ENCODE measurements at regions not wholly inside any gene's neighbourhood (a gene's known extent, or its start where the extent isn't known, plus 50 kb on each side); places are given as distances from the start of the nearest gene placed in this dataset.

DNA sequence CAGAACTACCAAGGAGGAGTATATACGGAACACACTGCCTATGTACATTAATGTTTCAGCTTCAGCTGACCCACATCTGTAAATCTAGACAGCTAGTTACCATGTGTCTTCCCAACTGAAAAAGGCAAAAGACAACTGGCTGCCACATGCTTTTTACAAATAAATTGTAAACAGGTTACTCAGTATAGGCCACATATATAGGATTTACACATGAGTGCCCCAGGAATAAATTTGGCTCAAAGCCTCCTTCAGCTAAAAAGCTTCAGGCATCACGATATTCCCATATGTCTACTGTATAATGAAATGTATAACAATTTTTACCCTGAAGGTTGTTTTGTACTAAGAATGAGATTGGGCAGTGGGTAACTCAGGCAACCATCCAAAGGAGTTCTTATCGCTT lies 175.9 kb upstream of the BMP4 start:
- DNase-seq = no peak

DNA sequence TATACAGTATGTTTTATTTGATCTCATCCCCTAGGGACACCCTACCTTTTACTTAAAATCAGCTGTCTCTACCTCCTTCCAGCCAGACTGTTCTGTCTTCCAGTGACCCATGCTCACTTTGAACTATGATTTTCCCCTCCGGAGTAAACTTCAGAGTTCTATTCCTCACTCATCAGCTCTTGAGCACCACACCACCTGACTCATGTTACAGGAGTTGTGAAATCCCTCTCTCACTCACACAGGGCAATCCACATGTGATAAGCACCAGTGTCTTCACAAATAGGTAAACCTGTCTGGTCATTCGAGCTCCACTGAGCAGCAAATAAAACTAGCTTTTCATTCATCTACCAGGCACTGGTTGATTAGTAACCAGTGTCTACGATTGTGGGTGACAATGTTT lies 177.3 kb upstream of the BMP4 start:
- no peak for DNase-seq

DNA sequence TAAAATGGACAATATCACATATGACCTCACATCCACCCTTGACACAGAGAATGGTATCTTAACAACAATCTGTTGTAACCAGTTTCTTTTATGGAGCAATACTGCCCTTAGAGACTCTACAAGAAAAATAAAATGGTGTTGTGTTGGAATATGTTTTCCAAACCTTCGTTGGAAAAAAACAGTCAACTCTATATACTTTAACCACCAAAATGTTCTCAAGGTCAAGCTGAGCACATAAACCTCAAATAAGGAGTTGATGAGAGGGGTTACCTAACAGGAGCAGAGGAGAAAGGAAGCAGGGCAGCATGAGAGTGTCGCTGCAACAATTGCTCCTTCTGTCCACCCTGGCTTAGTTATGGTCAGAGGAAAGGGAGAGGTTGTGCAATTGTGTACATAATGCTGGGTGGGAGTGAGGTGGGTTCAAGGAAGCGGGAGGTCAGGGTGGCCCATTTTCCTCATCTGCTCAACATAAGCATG lies 179.2 kb upstream of the BMP4 start:
- no peak for DNase-seq

DNA sequence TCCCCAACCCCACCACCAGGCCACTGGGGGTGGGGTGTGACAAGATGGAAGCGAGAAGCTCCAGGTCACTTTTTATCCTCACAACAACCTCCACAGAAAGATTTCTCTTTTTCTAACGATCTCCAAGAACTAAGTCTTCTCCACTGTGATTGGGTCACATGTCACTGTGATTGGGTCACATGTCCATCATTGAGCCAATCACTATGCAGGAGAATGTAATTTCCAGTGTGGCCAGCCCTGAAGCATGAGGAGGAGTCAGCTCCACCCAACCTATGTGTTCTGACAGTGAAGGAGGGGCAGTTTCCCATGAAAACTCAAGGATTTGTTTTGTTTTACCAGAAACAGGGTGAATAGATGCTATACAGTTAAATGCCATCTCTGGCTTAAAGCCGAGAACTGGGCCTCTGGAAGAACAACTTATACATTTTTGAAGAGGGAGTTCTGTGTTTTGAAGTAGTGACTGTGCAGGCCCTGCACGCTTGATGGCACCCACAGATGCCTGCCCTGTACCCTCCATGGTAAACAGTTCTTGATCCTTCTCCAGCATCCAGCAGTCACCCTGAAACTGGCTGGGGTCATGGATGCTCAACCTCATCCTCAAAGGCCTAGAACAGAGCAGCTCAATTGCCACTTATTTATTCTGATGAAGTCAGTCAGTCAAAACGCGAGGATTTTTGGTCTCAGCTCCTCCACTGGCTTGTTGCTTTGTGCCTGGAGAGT lies 180.4 kb upstream of the BMP4 start:
- no peak for DNase-seq

DNA sequence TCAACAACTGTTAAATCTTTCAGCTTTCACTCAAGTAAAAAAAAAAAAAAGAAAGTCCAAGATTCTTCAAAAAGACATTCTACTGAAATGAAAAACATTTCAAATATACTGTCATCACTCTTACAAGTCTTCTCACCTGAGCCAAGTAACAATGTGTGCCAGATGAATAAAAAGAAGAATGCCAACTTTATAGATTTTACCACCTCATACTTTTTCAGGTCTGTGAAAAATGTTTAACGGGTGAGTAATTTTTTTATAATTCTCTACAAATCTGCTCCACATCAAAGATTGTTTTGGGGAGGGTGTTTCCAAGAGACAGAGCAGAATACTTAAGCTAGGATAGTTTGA lies 181.0 kb upstream of the BMP4 start:
- no peak for DNase-seq

DNA sequence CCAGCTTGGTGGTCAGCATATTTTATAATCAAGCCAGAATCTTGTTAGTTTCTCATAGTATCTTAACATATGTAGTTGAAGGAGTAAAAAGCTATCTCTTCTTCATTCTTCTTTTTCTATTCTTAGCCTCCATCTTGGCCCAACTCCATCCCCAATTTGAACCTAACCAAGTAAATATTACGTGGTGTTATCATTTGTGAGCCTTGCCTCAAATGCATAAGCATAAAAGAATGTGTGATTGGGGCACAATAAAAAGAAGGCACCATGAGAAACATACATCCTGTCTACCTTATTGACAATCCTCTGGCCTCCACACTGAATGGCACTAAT lies 181.4 kb upstream of the BMP4 start:
- DNase-seq = no peak

DNA sequence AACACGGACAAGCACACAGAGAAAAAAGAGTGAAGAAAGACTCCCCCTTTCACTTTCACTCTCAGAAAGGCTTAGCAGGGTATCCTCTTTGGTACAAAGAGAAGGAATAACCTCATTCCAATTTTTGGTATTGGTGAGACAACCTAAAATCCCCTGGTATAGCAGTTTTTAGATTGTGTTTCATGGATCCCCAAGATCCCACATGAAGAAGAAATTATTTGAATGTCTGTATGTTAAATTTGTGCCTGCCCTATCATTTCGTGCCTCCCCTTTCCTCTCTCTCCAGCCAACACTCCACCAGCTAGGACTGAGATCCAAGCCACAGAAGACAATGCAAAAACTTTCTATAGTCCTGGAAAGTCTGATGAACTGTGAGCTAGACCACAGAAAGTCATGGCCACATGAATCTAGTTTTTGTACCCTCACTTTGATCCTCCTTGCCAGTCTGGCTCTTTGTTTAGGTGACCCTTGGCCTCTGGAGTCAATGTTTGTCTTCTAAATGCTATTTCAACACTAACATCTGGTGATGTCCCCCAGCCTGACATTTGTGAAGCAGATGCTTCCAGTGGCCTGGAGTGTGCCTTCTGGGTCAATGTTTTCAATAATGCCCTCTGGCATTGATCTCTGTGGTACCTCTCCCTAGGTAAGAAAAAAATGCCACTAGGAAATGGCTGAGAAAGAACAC lies 181.9 kb upstream of the BMP4 start:
- DNase-seq = no peak

DNA sequence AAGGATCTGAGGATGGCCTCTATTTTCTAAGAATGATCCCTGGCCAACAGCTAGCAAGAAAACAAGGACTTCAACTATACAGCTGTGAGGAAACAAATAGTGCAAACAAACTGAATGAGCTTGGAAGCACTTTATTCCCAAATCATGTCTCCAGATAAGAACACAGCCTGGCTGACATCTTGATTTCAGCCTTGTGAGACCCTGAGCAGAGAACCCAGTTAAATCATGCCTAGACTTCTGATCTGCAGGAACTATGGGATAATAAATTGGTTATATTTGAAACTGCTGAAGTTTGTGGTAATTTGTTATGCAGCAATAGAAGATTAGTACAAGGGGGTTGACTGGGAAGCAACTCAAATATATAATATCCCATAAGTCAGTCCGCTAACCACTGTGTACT lies 183.9 kb upstream of the BMP4 start:
- no peak for DNase-seq

DNA sequence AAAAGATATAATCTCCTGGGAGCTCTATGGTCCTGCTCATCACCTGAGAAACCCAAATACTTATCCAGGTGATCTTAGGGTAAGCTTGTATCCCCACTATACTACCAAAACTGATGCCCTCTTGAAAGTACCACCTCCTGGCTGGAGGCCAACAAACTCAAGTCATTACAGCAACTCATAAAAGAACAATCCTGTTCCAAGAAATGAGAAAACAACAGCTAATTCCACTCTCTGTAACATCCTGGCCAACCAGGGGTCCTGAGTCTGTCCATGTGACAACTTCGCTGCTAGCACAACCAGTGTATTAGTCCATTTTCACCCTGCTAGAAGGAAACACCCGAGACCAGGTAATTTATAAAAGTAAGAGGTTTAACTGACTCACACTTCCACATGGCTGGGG lies 190.0 kb upstream of the BMP4 start:
- DNase-seq = no peak

DNA sequence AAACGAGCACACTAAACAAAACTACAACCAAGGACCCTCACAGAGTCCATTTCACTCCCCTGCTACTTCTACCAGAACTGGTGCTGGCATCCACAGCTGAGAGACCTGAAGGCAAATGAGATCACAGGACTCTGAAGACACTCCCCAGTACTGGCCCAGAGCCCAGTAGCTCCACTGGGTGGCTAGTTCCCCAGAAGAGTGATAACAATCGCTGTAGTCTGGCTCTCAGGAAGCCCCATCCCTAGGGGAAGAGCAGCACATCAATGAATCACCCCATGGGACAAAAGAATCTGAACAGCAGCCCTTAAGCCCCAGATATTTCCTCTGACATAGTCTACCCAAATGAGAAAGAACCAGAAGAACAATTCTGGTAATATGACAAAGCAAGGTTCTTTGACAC lies 190.7 kb upstream of the BMP4 start:
- no peak for DNase-seq

DNA sequence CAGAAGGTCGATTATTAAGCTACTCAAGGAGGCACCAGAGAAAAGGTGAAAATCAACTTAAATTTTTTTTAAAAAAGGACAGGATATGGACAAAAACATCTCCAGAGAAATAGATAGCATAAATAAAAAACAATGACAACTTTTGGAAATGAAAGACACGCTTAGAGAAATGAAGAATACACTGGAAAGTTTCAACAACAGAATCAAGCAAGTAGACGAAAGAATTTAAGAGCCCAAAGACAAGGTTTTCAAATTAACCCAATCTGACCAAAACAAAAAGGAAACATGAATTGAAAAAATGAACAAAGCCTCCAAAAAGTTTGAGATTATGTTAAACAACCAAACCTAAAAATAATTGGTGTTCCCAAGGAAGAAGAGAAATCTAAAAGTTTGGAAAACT lies 191.1 kb upstream of the BMP4 start:
- DNase-seq = no peak

DNA sequence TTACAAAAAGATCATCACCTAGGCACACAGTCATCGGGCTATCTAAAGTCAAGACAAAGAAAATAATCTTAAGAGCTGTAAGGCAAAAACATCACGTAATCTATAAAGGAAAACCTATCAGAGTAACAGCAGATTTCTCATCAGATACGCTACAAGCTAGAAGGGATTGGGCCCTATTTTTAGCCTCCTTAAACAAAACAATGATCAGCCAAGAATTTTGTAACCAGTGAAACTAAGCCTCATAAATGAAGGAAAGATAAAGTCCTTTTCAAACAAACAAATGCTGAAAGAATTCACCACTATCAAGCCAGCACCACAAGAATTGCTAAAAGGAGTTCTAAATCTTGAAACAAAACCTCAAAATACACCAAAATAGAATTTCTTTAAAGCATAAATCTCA lies 191.6 kb upstream of the BMP4 start:
- no peak for DNase-seq

DNA sequence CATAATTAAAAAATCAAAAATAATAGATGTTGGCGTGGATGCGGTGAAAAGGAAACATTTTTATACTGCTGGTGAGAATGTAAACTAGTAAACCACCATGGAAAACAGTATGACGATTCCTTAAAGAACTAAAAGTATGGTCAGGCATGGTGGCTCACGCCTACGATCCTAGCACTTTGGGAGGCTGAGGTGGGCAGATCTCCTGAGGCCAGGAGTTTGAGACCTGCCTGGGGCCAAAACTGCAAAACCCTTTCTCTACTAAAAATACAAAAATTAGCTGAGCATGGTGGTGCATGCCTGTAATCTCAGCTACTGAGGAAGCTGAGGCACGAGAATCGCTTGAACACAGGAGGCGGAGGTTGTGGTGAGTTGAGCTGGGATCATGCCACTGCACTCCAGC lies 195.7 kb upstream of the BMP4 start:
- DNase-seq = no peak

DNA sequence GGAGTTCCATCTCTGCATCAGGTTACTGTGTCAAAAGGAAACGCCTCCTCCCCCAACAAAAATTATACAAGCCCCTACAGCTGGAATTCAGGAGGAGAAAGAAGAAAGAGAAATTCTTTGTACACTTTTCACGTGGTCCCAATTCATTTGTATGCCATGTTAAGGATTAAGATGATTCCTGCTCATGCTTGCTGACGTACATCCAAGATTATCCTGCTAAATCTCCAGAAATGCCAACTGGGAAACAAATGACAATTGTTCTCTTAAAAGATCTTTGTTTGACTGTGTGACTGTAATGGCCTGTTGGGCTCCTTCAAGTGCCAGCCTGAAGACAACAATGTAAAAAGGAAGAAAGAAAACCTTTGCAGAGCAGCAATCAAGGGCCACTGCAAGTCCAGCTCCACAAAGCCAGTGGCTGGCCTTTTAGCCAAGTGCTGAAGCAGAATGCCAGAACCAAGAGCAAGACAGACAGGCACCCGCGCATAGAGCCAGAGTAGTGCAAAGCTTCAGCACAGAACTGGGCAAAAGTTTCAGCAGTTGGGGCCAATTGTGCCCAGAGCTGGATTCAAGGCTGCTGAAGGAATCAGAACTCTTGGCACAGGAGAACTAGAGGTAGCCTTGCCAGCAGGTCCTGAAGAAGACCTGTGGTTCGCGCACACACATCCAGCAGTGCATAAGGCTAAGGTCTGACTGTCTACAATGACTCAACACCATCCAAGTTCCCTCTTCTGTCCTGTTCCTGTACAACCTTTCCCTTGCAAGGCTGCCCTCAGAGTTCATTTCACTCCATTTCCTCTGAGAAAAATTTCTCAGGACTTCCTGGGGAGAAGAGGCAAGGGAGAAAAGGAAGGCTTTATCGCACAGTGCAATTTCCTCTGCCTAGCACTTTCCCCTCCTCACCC lies 209.7 kb upstream of the BMP4 start:
- DNase-seq = no peak

DNA sequence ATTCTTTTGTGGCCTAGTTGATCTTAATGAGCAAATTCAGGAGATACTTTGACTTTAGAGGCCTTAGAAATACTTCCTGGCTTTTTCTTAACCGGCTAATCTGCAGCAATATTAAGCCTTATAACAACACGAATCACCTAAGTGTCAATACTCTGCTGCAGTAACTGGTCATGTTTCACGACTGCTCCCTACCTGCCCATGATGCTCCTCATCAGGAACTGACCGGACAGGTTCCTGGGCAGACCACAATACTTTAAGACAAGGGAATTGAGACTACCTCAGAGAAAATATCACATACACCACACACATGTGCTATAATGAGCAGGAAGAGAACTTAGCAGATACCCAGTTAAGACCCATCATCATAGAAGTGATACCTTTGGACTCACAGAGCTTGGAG lies 211.9 kb upstream of the BMP4 start:
- no peak for DNase-seq

DNA sequence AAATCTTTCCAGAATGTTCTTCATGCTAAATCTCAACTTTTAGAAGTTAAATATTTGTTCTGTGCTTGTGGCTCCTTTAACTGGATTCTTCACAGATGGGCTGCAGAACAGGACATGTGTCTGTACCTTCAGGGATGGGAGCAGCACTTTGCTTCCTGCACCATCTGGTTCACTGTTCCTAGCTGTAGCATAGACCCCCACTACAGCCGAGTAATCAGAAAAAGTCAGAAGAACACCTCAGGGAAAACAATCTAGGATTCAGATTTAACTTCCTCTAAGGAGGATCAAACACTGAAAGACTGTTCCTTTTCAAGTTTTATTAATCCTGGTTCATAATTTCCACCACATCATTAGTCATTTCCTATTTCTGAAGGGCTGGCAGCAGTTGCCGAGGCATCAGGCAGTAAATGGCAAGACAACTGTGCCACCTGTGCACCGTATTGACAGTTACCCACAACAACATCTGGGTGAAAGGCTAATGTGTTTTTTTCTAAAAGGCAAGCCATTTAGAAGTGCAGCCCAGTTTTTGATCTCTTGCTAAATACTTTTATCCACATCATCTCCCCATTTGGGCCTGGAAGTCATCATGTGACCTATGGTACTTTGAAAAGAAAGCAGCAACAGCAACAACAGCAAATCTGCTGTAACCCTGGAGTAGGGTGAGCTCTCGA lies 212.8 kb upstream of the BMP4 start:
- no peak for DNase-seq

DNA sequence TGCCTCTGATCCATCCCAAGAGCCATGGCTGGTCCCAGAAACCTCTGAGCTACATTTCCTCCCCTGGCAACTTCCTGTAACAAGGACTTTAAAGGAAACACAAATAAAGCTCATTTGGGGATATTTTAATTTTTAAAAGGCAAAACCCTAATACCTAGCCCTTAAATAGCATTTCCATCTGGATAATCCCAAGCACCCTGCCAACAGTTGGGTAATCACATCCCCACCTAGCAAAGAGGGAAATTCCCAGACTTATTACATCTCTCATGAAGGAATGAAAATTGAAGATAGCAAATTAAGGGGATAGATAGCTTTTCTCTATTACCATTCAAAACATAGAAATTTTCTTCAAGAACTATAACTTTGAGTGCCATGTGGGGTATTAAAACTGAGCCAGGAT lies 213.7 kb upstream of the BMP4 start:
- DNase-seq = no peak

DNA sequence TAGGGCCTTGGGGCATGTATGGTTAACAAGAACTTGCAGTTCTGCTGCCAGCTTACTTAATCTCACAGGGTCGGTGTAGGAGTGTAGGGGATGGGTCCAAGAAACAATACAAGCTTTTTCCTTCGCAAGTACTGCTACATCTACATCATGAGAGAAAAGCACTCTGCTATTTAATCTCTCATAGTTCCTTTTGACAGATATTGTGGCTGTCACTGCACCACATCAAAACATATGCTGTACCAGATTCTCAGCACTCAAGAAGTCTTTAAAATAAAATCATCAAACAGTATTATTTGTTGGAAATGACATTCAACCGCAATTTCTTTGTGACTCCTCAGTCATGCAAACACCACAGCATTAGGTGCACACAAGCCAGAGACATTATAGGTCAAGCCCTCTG lies 215.5 kb upstream of the BMP4 start:
- DNase-seq = no peak

DNA sequence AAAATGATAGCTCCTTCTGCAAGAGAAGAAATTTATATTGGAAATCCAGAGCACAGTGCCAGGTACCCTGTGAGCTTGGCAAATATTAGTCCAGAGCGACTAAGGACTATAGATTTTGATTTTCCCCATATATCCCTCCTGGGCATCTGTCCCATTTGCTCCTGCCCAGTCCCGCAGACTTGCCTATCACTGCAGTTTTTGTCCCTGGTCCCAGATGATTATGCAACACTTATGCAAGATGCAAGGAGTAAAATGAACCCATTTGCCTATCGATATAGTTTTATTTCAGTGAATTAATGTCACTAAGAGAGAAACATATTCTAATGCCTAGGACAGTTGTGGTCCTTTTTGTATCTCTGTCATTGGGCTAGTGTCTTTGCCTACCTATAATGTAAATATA lies 215.9 kb upstream of the BMP4 start:
- DNase-seq = no peak

DNA sequence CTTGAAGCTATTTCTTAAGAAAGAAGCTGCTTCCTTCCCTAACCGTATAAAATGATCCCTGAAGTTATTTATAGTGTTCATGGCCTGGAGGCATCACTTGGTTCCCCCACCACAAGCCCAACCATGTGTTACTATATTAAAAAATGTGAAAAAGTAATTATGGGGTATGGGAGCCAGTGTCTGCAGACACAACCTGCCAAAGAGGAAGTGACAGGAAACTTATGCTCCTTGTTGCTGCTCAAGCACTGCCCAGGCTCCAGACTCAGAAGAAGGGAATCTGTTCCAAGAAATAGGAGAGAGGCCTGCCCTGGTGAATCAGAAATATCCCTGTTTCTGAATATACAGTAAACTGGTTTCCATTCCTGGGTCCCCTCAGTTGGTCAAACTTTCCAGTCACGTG lies 217.2 kb upstream of the BMP4 start:
- DNase-seq = no peak

DNA sequence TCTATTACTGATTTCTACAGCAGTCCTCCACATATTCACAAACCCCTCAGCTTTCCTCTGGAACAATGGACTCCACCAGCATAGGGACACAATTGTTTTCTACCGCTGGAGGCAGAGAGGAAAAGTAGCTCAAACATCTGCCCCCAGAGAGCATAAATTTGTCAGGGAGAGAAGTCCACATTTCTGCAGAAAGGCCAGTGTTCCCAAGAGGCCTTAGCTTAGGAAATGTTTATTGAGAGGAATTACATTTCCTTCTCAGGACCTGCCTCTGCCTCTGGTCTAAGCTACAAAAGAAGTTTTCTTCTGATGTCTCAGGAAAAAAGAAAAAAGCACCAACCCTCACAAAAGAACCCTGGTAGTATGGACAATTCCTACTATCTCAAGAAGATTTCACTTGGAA lies 217.8 kb upstream of the BMP4 start:
- DNase-seq = no peak

DNA sequence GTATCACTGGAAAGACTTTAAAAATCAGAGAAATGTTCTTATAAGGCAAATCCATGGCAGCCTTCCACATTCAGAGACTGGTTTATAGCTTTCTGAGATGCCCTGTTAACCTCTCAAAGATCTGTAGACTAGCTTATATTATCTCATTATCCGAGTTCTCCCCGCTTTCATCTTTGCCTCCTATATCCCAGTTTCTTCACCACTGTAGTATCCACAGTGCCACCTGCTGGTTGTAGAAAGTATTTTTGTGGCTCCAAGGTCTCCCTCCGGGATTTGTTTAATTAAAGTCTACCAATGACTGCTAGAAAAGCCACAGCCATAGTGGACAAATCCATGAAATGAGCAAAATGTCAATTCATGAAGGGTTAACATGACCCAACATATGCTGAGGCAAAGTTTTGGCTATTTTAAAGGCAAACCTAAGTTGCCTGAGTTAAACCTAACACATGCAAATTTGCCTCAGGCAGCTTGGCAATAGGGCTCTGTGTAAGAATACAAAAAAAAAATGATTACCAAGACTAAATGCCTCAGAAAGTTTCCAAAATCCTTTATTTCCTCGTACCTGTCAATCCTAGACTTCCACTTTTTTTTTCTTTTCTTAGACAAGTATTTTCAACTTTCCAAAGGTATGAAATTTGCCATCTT lies 218.8 kb upstream of the BMP4 start:
- DNase-seq = peak; percentile 73 to 76 (median 74)

DNA sequence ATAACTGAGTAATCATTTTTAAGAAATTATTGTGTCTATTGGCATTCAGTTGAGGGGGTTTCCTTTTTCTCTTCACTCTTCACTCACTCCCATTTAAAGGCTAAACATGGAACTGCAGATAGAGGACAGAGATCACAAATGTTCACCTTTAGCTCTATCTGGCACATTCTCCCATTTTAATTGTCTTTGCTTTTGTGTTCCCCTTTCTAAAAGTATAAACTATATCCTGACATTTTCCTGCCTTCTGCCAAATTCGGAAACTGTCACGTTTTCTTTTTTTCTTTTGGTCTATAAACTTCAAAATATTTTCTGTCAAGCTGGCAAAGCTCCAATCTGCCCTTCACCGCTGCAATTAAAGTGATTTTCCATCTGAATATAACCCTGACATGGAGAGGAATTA lies 219.8 kb upstream of the CDKN3 start:
- DNase-seq = no peak

Data from suppressor macrophage treated with lipopolysaccharide for 1 hour (primary cell).